OCI-LY3 (cell line): ENCODE measurements at regions not wholly inside any gene's neighbourhood (a gene's known extent, or its start where the extent isn't known, plus 50 kb on each side); places are given as distances from the start of the nearest gene placed in this dataset.
"Not testable (repeated sequence)": the region's sequence is repeated elsewhere in the genome, so short reads cannot be mapped to it uniquely, and the experiment has no call there.

Experiments used
- EZH2phosphoT487 ChIP-seq: fragments of 200-600 bp; shearing (Covaris generic); IDR thresholded peaks from 2 replicates; pipeline ENCODE4 v1.6.1; 2018; ENCODE audit warnings: antibody characterized with exemption, mixed run types, low read depth
- TF ChIP-seq, protein P1 (sequence below): fragments of 200-600, 300-600 bp; sonication (generic); IDR thresholded peaks from 2 replicates; pipeline ENCODE4 v1.5.1; 2014; ENCODE audit warnings: antibody characterized with exemption, low read length, low read depth

- TF ChIP-seq, protein P1, sequence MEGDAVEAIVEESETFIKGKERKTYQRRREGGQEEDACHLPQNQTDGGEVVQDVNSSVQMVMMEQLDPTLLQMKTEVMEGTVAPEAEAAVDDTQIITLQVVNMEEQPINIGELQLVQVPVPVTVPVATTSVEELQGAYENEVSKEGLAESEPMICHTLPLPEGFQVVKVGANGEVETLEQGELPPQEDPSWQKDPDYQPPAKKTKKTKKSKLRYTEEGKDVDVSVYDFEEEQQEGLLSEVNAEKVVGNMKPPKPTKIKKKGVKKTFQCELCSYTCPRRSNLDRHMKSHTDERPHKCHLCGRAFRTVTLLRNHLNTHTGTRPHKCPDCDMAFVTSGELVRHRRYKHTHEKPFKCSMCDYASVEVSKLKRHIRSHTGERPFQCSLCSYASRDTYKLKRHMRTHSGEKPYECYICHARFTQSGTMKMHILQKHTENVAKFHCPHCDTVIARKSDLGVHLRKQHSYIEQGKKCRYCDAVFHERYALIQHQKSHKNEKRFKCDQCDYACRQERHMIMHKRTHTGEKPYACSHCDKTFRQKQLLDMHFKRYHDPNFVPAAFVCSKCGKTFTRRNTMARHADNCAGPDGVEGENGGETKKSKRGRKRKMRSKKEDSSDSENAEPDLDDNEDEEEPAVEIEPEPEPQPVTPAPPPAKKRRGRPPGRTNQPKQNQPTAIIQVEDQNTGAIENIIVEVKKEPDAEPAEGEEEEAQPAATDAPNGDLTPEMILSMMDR = not testable (repeated sequence)
- TF ChIP-seq EZH2phosphoT487 = not testable (repeated sequence)
These were observed 81.2 kb upstream of the FBXO28 start for GRCh38 chr1:224032608-224033276.
